ENCODE measurements at regions not wholly inside any gene's neighbourhood (a gene's known extent, or its start where the extent isn't known, plus 50 kb on each side); places are given as distances from the start of the nearest gene placed in this dataset.
"Not testable (repeated sequence)": the region's sequence is repeated elsewhere in the genome, so short reads cannot be mapped to it uniquely, and the experiment has no call there.

DNA sequence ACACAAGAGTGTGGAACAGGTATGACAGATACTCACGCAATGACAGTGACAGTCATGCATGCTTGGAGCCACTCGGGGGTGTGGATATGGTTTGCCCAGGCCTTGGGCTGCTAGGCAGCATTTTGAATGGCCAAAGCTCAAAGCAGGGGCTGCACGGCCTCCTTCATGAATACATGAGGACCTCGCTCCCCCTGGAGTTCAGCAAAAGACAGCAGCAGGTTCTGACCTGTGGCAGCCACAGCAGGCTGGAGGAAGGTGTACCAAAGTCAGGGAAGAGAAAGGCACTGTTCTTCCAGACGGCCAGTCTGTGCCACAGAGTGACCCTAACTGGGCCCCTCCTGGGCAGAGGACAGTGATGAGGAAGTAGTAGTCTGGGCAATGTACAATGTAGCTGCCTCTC lies 88.2 kb upstream of the C2CD4B start:
- DNase-seq (no peak), ATAC-seq (ENCODE audit: low read depth in 2 of 2) (no peak)
- Mint-ChIP-seq H3K27ac (no peak overlapping the region), H3K4me3 (no peak overlapping the region), H3K27me3 (peaks cover 7 to 21% (median 19%) of the 10 kb centered on the region in 3 donors), H3K36me3 (no peaks in the 10 kb centered on the region), H3K9me3 (peaks cover 0 to 3% (median 0%) of the 10 kb centered on the region in 7 donors), H3K4me1 (no peaks in the 10 kb centered on the region)

GRCh38 chr15:62254137-62254934 lies 89.3 kb upstream of the C2CD4B start:
- Mint-ChIP-seq H3K4me1 (no peaks in the 10 kb centered on the region), H3K4me3 (peak overlapping the region in 1 of 8 donors; percentile 37), H3K27ac (no peak overlapping the region), H3K27me3 (peaks cover 7 to 24% (median 21%) of the 10 kb centered on the region in 3 donors), H3K9me3 (peaks cover 0 to 3% (median 1%) of the 10 kb centered on the region in 7 donors), H3K36me3 (no peaks in the 10 kb centered on the region)
- DNase-seq (no peak), ATAC-seq (ENCODE audit: low read depth in 2 of 2) (no peak)

DNA sequence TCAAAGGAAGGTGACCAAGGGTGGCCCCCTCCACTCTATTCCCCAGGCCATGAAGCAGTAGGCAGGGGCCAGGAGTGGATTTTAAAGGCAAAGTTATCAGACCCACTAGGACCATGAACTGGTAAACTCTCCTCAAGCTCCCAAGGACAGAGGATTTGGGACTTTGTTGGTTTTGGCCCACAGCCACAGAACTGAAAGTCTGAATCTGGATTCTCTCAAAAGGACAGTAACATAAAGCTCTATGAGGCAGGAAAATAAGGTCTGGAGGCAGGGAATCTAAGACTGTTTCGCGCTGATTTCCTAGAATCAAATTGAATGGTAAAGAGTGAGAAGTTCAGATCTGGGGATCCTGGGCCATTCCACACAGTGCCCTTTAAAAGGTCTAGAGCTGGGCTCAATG lies 91.3 kb upstream of the C2CD4B start:
- not testable (repeated sequence) for H3K4me1 Mint-ChIP-seq; H3K27ac Mint-ChIP-seq; ATAC-seq (ENCODE audit: low read depth in 2 of 2); DNase-seq; H3K4me3 Mint-ChIP-seq; H3K36me3 Mint-ChIP-seq
- peaks cover 4 to 24% (median 15%) of the 10 kb centered on the region in 3 donors for H3K27me3 Mint-ChIP-seq
- H3K9me3 Mint-ChIP-seq = peaks cover 6 to 15% (median 10%) of the 10 kb centered on the region in 7 donors

GRCh38 chr15:62257996-62258521 lies 93.0 kb upstream of the C2CD4B start:
- no peak overlapping the region for H3K27ac Mint-ChIP-seq
- peaks cover 11 to 31% (median 25%) of the 10 kb centered on the region in 7 donors for H3K9me3 Mint-ChIP-seq

GRCh38 chr15:62262305-62262941 lies 97.3 kb upstream of the C2CD4B start:
- Mint-ChIP-seq H3K27me3 (peaks cover 0 to 10% (median 0%) of the 10 kb centered on the region in 3 donors), H3K9me3 (peaks cover 19 to 66% (median 46%) of the 10 kb centered on the region in 7 donors), H3K36me3 (peaks cover 0 to 22% of the 10 kb centered on the region in 2 donors), H3K27ac (no peak overlapping the region), H3K4me1 (no peaks in the 10 kb centered on the region), H3K4me3 (no peak overlapping the region)
- no peak for DNase-seq
- no peak for ATAC-seq (ENCODE audit: low read depth in 2 of 2)

More at GRCh38 chr15:62257996-62258521, 93.0 kb upstream of the C2CD4B start:
- H3K36me3 Mint-ChIP-seq = peaks cover 0 to 15% of the 10 kb centered on the region in 2 donors
- no peaks in the 10 kb centered on the region for H3K4me1 Mint-ChIP-seq
- no peak overlapping the region for H3K4me3 Mint-ChIP-seq
- DNase-seq = no peak
- no peak for ATAC-seq (ENCODE audit: low read depth in 2 of 2)
- peaks cover 4 to 24% (median 15%) of the 10 kb centered on the region in 3 donors for H3K27me3 Mint-ChIP-seq

GRCh38 chr15:62264196-62264595 lies 99.1 kb upstream of the C2CD4B start:
- Mint-ChIP-seq H3K9me3 (peaks cover 26 to 84% (median 58%) of the 10 kb centered on the region in 7 donors), H3K27ac (no peak overlapping the region), H3K4me3 (no peak overlapping the region), H3K4me1 (no peaks in the 10 kb centered on the region), H3K27me3 (peaks cover 0 to 5% (median 0%) of the 10 kb centered on the region in 3 donors), H3K36me3 (peaks cover 7 to 22% of the 10 kb centered on the region in 2 donors)
- DNase-seq = no peak
- ATAC-seq (ENCODE audit: low read depth in 2 of 2) = no peak

- no peak overlapping the region for H3K4me3 Mint-ChIP-seq
- ATAC-seq (ENCODE audit: low read depth in 2 of 2) (no peak), DNase-seq (no peak)
- peaks cover 7 to 18% of the 10 kb centered on the region in 2 donors for H3K36me3 Mint-ChIP-seq
- H3K9me3 Mint-ChIP-seq = peaks cover 16 to 76% (median 47%) of the 10 kb centered on the region in 7 donors
- no peaks in the 10 kb centered on the region for H3K4me1 Mint-ChIP-seq
- H3K27ac Mint-ChIP-seq = no peak overlapping the region
- peaks cover 0 to 5% (median 0%) of the 10 kb centered on the region in 3 donors for H3K27me3 Mint-ChIP-seq
Observed at GRCh38 chr15:62269504-62269903, 104.4 kb upstream of the C2CD4B start.

DNA sequence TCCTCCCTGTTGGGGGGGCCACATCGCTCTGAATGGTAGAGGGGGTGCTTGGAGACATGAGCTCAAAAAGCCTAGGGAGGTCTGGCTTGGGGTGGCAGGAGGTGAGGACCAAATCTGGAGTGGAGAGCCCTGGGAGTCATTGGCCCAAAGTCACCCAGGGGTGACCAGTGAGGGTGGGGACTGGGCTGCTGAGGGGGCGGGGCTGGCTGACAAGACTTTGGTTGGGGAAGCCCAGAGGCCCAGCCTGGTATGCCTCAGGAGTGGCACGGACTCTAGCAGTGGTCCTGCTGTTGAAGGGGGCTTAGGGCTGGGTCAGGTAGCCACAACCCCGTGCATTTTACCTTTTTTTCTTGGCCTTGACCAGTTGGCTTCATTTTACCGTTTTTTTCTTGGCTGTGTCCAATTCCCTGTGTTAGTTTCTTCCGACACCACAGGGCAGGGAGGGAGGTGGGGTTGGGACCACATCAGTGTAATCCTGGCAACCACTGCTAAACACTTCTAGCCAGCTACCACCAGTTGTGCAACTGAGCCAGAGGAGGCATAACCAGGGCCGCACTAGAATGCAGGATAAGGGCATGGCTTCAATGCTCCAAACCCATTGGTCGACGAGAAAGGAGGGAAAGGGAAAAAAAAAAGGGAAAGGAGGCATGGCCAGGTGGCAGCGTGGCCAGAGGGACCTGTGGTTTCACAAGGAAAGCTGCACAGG lies 105.3 kb upstream of the C2CD4B start:
- ATAC-seq (ENCODE audit: low read depth in 2 of 2) = no peak
- H3K27ac Mint-ChIP-seq = no peak overlapping the region

DNA sequence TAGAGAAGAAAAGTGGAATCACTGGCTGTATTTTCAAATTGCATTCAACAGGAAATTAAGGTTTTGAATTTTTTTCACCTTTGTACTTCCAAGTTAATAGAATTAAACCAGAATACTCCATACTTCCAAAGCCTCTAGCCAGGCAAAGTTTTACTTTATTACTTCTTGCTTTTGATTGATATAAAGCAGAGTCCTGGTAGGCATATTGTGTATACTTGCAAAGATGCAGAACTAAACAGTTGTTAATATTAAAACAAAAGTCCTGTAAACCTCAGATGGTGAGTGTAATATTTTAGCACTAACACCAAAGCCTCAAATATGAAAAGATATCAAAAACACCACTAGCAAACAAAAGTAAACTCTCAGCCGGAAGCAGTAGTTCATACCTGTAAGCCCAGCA lies 107.2 kb upstream of the C2CD4B start:
- peaks cover 2 to 18% of the 10 kb centered on the region in 2 donors for H3K36me3 Mint-ChIP-seq
- H3K4me3 Mint-ChIP-seq = no peak overlapping the region
- no peak overlapping the region for H3K27ac Mint-ChIP-seq
- no peaks in the 10 kb centered on the region for H3K4me1 Mint-ChIP-seq
- DNase-seq (no peak), ATAC-seq (ENCODE audit: low read depth in 2 of 2) (no peak)
- peaks cover 0 to under 1% (median 0%) of the 10 kb centered on the region in 3 donors for H3K27me3 Mint-ChIP-seq
- H3K9me3 Mint-ChIP-seq = peaks cover 12 to 60% (median 31%) of the 10 kb centered on the region in 7 donors

More for the DNA sequence above, 105.3 kb upstream of the C2CD4B start:
- Mint-ChIP-seq H3K4me1 (no peaks in the 10 kb centered on the region), H3K9me3 (peaks cover 16 to 79% (median 44%) of the 10 kb centered on the region in 7 donors), H3K27me3 (peaks cover 0 to 5% (median 0%) of the 10 kb centered on the region in 3 donors), H3K36me3 (peaks cover 7 to 18% of the 10 kb centered on the region in 2 donors), H3K4me3 (no peak overlapping the region)
- no peak for DNase-seq

- Mint-ChIP-seq H3K4me3 (no peak overlapping the region), H3K27me3 (peaks cover 0 to 6% (median 0%) of the 10 kb centered on the region in 3 donors), H3K36me3 (peaks cover 0 to 7% of the 10 kb centered on the region in 2 donors), H3K9me3 (peaks cover 2 to 25% (median 6%) of the 10 kb centered on the region in 7 donors), H3K4me1 (no peaks in the 10 kb centered on the region), H3K27ac (peak overlapping the region in 1 of 6 donors; percentile 40)
- no peak for ATAC-seq (ENCODE audit: low read depth in 2 of 2)
- DNase-seq = no peak
Observed at GRCh38 chr15:62275831-62276230, 110.7 kb upstream of the C2CD4B start.

- H3K9me3 Mint-ChIP-seq = peaks cover 0 to 6% (median 0%) of the 10 kb centered on the region in 7 donors
- peaks cover 0 to 6% (median 5%) of the 10 kb centered on the region in 3 donors for H3K27me3 Mint-ChIP-seq
Observed at GRCh38 chr15:62277816-62278394, 112.8 kb upstream of the C2CD4B start.

DNA sequence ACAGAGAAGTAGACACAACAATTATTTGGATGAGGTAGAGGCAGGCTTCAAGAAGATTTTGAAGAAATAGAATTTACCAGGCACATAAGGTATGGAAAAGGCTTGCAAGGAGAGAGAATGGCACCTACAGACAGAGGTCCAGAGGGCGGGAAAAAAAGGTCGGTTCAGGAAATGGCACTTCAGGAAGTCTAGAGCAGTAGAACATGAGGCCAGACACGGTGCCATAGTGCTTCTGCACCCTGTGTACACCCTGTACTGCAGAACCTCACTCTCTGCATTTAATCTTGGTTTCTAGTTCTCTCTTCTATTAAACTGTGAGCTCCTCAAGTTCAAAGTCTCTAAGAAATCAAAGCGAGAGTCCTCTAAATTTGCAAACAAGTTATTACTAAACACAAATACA lies 113.4 kb upstream of the C2CD4B start:
- Mint-ChIP-seq H3K9me3 (peaks cover 0 to 6% (median 0%) of the 10 kb centered on the region in 7 donors), H3K27me3 (peaks cover 5 to 6% (median 5%) of the 10 kb centered on the region in 3 donors), H3K36me3 (no peaks in the 10 kb centered on the region), H3K4me3 (no peak overlapping the region), H3K27ac (no peak overlapping the region), H3K4me1 (peaks cover 0 to 2% (median 0%) of the 10 kb centered on the region in 3 donors)
- ATAC-seq (ENCODE audit: low read depth in 2 of 2) (no peak), DNase-seq (no peak)

More at GRCh38 chr15:62277816-62278394, 112.8 kb upstream of the C2CD4B start:
- H3K36me3 Mint-ChIP-seq = no peaks in the 10 kb centered on the region
- peaks cover 0 to 2% (median 0%) of the 10 kb centered on the region in 3 donors for H3K4me1 Mint-ChIP-seq
- DNase-seq (no peak), ATAC-seq (ENCODE audit: low read depth in 2 of 2) (no peak)
- H3K27ac Mint-ChIP-seq = no peak overlapping the region
- no peak overlapping the region for H3K4me3 Mint-ChIP-seq

Data from naive B cell (primary cell).